Thyroid gland (tissue), 4 donors: ENCODE measurements at regions not wholly inside any gene's neighbourhood (a gene's known extent, or its start where the extent isn't known, plus 50 kb on each side); places are given as distances from the start of the nearest gene placed in this dataset.
"Not testable (repeated sequence)": the region's sequence is repeated elsewhere in the genome, so short reads cannot be mapped to it uniquely, and the experiment has no call there.

ENCODE experiments used
- DNase-seq, 2 donors: peaks; one replicate each; pipeline ENCODE4 v3.0.0-alpha.2; 2019
- H3K27ac ChIP-seq, 3 donors: fragments of 200-600 bp; sonication (generic); 1 replicate in 2 of 3; 2 replicates in 1 of 3; pipeline ENCODE4 v1.5.1; 2016 to 2019; ENCODE audit warnings: mild to moderate bottlenecking in 1 of 3, moderate library complexity in 1 of 3
- H3K27me3 ChIP-seq: fragments of 200-600 bp; sonication (generic); one replicate; pipeline ENCODE4 v1.5.1; 2019
- H3K36me3 ChIP-seq, 2 donors: fragments of 200-600 bp; sonication (generic); one replicate each; pipeline ENCODE4 v1.5.1; 2016 to 2019
- H3K4me1 ChIP-seq, 2 donors: fragments of 200-600 bp; sonication (generic); one replicate each; pipeline ENCODE4 v1.5.1; 2017 to 2019
- H3K4me3 ChIP-seq, 3 donors: fragments of 200-600 bp; sonication (generic); replicated peaks in 1 of 3; 1 replicate in 2 of 3; 2 replicates in 1 of 3; pipeline ENCODE4 v1.5.1; 2016; ENCODE audit warnings: mild to moderate bottlenecking in 1 of 3
- H3K9me3 ChIP-seq: fragments of 200-600 bp; sonication (generic); one replicate; pipeline ENCODE4 v1.5.1; 2017
- CTCF ChIP-seq, 6 experiments: fragments of 200-600 bp in 3 of 6; fragments of 450-650 bp in 3 of 6; sonication (generic) in 3 of 6; IDR thresholded peaks; one replicate each; pipeline ENCODE4 v1.5.1; 2016 to 2019; ENCODE audit warnings: antibody characterized with exemption in 6 of 6, mild to moderate bottlenecking in 2 of 6, inconsistent platforms in 1 of 6, moderate library complexity in 1 of 6
- POLR2A ChIP-seq, 2 donors: fragments of 450-650 bp; IDR thresholded peaks; one replicate each; pipeline ENCODE4 v1.6.1; 2017; ENCODE audit warnings: antibody characterized with exemption in 2 of 2, mild to moderate bottlenecking in 2 of 2, moderate library complexity in 1 of 2
- WGBS, 2 donors: methylation state at CpG; one replicate each; pipeline ENCODE4 v1.1.5; 2017; 5-methylcytosine and 5-hydroxymethylcytosine counted together
- intact Hi-C: fragments of 100-400 bp; cut with DNase I; formaldehyde crosslinking; loops from one replicate; pipeline ENCODE4 v1.15.1; 2023

- no peak for TF ChIP-seq POLR2A (IDR thresholded peaks at IDR 0.05)
- no peak for TF ChIP-seq CTCF (IDR thresholded peaks at IDR 0.05)
- Histone ChIP-seq H3K27me3 (no peaks in the 10 kb centered on the region), H3K4me3 (no peak overlapping the region), H3K27ac (no peak overlapping the region), H3K4me1 (no peaks in the 10 kb centered on the region), H3K9me3 (no peaks in the 10 kb centered on the region), H3K36me3 (no peaks in the 10 kb centered on the region)
- WGBS, 2 donors, result 74 to 75% methylated on average over 7 of the region's 7 CpGs
- intact Hi-C loops, result no loop called here
- no peak for DNase-seq
These were observed 91.9 kb upstream of the PRR23C start for GRCh38 chr3:139136469-139137202.

- Histone ChIP-seq H3K4me3 (no peak overlapping the region), H3K9me3 (no peaks in the 10 kb centered on the region), H3K4me1 (no peaks in the 10 kb centered on the region), H3K27me3 (no peaks in the 10 kb centered on the region), H3K36me3 (no peaks in the 10 kb centered on the region), H3K27ac (no peak overlapping the region)
- intact Hi-C loops, result no loop called here
- no peak for DNase-seq
- no peak for TF ChIP-seq CTCF (IDR thresholded peaks at IDR 0.05)
- TF ChIP-seq POLR2A (IDR thresholded peaks at IDR 0.05), result no peak
These were observed 95.9 kb upstream of the PRR23C start for GRCh38 chr3:139140553-139140952.

GRCh38 chr3:139145980-139146379, 101.3 kb upstream of the PRR23C start:
- H3K27ac ChIP-seq, intact Hi-C loops, H3K4me1 ChIP-seq, H3K4me3 ChIP-seq, H3K27me3 ChIP-seq, H3K36me3 ChIP-seq, H3K9me3 ChIP-seq, DNase-seq: not testable (repeated sequence)
- 74 to 79% methylated on average over 4 of the region's 4 CpGs for WGBS, 2 donors

GRCh38 chr3:139151530-139151929, 106.8 kb upstream of the PRR23C start:
- Histone ChIP-seq H3K27ac (no peak overlapping the region), H3K36me3 (no peaks in the 10 kb centered on the region), H3K4me3 (no peak overlapping the region), H3K9me3 (no peaks in the 10 kb centered on the region), H3K4me1 (no peaks in the 10 kb centered on the region), H3K27me3 (no peaks in the 10 kb centered on the region)
- TF ChIP-seq POLR2A (IDR thresholded peaks at IDR 0.05), result no peak
- TF ChIP-seq CTCF (IDR thresholded peaks at IDR 0.05), result no peak
- 83 to 87% methylated on average over 1 of the region's 1 CpG for WGBS, 2 donors
- intact Hi-C loops, result no loop called here
- DNase-seq, result no peak

GRCh38 chr3:139153434-139153833, 108.7 kb upstream of the PRR23C start:
- H3K36me3 ChIP-seq, H3K4me3 ChIP-seq, DNase-seq, H3K27ac ChIP-seq, H3K4me1 ChIP-seq, intact Hi-C loops, H3K27me3 ChIP-seq, H3K9me3 ChIP-seq: not testable (repeated sequence)

GRCh38 chr3:139157161-139157932, 112.7 kb upstream of the PRR23C start:
- no peaks in the 10 kb centered on the region for H3K9me3 ChIP-seq
- no peak overlapping the region for H3K27ac ChIP-seq
- TF ChIP-seq POLR2A (IDR thresholded peaks at IDR 0.05) (no peak), CTCF (IDR thresholded peaks at IDR 0.05) (no peak)
- intact Hi-C loops, result no loop called here
- 73 to 77% methylated on average over 9 to 10 of the region's 10 CpGs for WGBS, 2 donors
- H3K36me3 ChIP-seq, result no peaks in the 10 kb centered on the region
- H3K4me1 ChIP-seq, result no peaks in the 10 kb centered on the region
- no peak overlapping the region for H3K4me3 ChIP-seq
- no peaks in the 10 kb centered on the region for H3K27me3 ChIP-seq
- no peak for DNase-seq
